Islet precursor cell (in vitro differentiated cells): ENCODE measurements at regions not wholly inside any gene's neighbourhood (a gene's known extent, or its start where the extent isn't known, plus 50 kb on each side); places are given as distances from the start of the nearest gene placed in this dataset.

Source experiments
- DNase-seq: peaks from one replicate; pipeline ENCODE4 v3.0.0-alpha.2; 2018

DNA sequence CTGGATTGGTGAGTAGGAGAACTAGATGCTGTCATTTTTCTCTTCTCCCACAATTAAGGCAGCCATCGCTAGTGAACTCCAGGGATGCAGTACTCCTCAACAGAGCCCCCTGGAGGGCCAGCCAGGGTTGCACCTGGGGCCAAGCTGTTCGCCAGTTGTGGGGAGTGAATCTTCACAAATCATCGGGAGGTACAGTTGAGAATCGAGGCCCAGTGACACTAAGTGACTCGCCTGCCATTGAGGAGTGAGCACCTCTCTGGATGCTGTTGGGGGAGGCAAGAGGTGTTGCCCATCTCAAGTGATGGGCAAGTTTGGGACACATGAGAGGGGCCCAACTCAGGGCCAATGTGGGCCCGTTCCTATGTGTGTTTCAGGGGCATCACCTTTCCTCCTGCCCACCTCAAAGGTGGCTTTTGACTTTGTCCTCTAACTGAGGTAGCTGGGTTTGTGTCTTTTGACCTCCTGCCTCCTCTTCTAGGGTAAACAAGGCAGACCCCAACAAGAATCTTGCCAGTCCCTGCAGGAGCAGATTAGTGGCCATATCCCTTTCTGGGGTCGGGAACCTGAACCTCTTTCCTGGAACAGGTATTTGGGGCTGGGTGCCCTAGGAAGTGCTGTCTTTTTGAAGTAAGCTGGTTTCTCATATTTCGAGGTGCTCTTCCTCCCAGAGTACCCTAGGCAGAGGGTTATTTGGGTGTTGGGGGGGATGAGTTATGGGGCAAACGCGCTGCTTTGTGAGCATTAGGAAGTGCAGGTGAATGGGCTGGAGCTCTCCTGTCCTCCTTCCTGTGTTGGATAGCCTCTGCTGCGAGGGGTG, 181.2 kb downstream of the MACROH2A1 start:
- DNase-seq: peak; percentile 54

DNA sequence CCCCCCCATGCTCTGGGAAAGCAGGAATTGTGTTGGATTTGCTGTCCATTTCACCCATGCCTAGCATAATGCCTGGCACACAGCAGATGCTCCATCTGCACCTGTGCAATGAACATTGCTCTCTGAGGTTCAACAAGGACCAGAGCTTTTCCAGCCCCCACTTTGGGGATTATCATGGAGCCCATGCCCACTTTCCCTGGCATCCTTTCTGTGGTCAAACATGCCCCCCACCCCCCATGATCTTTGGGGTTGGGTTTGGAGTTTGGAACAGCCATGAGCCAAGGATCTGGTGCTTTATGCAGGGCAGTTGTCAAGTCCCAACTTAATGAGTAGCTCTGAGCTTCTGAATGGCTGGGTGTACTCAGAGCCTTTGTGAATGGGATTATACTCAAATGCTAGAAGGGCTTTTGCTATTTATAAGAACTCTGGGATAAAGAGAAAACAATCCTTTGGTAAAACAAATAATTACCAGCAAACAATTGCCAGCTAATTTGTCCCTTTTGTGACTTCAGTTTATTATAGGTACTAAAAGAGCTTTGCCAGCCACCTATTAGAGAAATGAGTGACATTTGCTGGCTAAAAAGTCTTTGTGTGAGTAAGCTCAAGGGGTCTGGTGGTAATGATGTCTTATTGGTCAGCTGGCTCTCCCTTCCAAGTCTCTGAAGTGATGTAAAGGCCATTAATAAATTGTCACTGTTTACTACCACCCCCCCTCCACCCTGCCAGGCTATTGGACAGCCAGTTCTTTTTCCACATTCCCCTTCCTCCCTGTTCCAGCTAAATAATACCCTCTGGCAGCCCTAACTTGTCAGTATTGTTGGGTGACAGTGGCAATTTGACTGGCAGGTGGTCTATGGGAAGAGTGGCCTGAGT, 182.3 kb downstream of the MACROH2A1 start:
- peak; percentile 43 for DNase-seq

DNA sequence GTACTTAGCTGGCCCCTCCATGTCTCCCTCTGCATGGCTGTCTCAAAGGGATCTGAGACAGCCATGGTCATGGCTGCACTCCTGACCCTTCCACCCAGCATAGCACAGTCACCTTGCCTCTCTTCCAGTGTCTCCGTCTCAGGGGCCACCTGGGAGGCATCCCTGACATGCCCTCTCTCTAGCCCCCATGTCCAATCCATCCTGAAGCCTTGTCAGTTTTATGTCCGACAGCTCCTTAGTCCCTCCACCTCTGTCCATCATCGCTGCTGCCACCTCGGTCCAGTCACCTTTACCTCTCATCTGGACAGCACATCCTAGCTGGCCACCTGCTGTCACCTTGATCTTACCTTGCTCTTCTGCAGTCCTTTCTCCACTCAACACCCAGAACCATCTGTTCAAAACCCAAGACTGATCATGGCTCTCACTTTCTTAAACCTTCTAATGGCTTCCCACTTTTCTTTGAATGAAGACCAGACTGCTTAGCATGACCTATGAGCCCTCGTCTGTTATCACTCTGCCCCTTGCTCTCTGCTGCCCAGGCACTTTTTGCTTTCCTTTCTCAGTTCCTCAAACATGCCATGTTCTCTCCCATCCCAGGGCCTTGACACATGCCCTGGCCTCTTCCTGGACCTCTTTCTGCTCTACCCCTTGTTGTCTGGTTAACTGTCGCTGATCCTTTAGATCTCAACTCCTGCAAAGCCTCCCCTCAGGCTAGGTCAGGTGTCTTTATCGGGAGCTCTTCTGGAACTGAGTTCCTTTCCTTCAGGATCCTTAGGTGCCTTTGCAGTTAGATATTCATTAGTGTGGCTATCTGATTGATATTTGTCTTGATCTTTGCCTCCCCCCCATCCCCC, 181.8 kb upstream of the PITX1 start:
- DNase-seq: peak; percentile 40

DNA sequence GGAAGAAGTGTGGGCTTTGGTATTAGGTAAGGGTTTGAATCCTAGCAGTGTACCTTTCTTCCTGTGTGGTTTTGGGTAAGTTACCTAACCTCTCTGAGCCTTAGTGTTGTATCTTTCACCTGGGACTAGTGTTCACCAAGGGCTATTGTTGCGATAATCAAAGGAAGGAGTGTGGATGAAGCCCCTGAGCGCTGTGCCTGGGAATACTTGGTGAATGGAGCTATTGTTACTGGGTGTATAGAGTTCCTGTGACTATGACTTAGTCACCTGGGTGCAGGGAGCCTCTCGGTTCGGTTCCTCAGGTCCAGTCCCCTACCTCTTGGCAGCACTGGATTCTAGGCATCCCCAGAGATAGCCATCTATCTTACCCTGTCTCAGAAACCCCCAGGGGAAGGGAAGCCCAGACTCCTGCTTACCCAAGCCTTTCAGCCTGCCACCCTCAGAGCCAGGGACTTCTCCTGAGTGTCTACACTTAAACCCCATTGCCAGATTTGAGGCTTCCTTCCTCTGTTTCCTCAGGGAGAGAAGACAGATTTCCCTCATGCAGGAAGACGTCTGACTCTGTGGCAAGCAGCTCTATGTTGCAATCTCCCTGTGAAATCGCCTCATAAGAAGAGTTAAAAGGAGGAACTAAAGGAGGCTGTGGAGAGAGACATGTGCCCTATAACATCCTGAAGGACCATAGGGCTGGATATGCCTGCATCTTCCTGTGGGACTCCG, 181.0 kb upstream of the PITX1 start:
- DNase-seq: peak; percentile 53

DNA sequence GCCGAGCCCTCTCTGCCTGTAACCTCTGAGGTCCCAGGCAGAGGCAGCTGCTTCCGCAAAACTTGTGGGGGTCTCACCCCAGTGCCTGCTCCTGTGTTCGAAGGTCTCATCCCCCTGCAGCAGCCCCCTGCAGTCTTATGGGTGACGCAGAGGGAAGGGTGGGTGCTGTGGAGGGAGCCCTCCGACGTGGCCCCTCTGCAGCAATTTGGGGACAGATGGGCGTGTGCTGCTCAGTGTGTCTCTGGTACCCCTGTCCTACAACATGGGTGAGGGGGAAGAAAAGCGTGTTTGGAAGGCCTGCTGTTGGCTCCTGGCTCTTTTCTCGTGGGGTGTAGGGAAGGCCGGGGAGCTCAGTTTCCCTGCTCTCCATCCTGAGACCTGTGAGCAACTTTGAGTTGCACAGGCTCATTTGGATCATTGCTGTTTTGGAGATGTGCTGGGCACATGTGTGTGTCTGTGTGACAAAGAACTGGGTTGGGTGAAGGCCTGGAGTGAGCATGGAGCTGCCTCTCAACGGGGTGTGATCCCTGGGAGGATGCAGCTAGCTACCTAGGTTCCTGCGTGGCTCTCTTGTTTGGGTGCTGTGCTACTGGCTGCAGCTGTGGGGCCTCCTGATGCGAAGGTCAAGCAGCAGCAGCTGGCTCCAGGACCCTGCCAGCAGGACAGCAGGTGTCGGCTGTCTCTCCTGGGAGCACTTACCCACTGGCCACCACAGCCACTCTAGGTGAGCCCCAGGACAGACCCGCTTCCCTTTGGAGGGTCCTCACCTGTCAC, 179.6 kb upstream of the PITX1 start:
- DNase-seq: no peak

DNA sequence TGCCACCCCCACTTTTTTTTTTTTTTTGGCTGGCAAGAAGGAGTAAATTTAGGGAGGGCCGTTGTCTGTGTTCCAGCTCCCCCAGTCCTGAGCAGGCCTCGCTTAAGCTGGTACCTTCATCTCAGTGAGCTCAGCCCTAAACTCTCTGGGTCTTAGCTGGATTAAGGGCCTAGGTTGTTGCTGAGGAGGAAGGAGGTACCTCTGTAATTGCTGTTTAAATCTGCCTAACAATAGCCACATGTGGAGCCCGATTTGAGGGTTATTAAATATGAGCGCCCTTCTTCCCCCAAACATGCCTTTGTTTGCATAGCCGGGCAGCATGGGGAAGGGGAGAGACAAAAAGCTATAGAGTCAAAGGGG, 179.0 kb upstream of the PITX1 start:
- no peak for DNase-seq

DNA sequence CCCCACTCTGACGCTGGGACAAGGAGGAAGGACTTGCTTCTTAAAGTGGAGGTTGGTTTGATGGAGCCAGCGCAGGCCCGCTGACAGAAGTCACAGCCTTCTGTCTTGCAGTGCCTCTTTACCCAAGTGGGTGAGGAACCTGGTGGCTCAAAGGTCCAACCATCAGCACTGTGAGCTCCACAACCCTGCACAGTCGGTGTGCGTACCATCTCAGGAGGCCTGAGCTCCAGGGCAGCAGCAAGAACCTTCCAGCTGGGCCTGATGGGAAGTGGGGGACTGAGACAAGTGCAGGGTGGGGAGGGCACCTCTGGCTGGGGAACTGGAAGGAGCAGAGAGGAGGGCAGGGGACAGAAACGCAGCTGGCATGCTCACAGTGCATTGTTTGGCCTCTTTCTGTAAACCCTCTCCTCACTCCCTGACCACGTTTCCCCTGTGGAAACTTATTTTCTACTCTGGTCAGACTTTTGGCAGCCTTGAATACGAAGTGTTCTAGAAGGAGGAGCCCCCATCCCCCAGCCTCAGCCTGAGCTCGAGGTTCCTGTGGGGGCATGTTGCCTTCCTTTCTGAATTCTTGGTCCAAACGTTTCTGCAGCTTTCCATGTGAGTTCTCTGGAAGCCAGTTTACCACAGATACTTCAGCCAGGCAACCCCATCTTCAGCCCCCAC, 178.5 kb upstream of the PITX1 start:
- DNase-seq: peak; percentile 40

DNA sequence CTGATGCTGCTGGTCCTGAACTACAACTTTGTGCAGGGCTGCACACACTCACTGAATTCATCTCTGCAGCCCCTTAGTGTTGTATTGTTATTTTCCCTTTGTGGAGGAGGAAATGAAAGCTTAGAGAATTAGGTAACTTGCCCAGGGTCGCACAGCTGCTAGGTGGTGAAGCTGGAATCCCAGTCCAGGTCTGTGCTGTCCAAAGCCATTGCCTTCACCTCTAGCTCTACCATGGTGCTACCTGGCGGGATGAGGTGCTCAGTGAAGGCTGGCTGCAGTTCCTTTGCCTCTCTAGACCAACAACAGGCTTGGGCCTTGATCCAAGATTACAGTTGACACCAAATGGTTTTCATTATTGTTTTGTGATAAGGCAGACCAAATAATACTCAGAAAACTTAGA, 177.8 kb upstream of the PITX1 start:
- no peak for DNase-seq

DNA sequence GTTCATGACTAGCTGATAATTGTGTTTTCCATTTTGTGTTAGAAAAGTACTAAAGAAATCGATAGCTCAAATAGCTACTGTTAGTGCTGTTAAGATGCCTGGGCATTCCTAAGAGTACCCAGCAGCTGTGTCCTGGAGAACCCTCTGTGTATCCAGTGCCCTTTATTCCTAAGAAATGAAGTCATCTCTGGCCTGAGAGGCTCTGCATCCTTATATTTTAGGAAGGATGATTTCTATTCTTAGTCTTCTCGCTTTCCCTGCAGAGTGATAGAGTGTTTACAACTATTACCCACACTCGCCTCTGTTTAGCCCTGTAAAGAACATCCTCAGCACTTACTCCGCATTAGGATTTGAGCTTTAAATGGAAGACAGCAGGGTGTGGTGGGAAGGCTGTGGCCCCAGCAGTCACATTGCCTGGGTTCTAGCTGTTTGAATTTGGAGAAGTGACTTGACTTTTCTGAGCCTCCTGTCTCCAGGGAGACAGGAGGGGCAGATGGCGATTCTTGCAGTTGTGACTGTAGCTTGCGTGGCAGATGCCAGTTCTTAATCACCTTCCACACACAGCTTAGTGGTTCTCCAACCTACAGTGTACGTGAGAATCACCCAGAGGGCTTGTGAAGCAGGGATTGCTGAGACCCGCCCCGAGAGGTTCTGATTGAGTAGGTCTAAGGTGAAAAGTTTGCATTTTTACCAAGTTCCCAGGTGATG, 177.2 kb upstream of the PITX1 start:
- no peak for DNase-seq

DNA sequence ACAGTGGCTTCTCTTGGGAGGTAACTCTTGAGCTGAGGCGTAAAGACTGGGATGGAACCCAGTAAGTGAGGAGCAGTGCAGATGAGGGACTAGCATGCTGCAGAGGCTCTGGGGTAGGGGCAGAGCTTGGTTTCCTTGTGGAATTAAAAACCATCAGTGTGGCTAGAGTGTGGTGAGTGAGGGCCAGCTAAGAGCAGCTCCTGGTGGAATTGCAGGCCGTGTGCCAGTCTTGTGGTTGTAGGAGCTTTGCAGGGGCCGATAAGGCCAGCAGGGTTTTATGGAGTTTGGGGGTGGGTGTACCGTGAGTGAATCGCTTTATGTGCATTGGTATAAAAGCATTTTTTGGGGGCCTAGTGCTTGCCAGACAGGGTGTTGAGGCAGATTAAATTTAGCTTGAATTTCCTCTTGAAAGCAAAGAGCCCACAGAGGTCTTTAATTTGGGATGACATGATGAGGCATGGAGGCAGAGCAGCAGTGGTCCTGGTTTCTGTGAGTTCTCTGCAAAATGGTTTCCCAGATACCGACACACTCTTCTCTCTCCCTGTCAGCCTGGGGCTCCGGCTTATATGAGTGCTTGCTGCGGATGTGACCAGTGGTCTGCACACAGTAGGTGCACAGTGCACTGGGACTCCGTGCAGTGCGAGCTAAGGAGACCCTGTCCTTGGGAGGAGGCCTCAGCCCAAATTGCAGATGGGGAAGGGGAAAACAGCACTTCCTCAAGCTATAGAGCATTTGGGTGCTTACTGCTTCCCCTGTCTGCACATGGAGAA, 176.4 kb upstream of the PITX1 start:
- DNase-seq: no peak

DNA sequence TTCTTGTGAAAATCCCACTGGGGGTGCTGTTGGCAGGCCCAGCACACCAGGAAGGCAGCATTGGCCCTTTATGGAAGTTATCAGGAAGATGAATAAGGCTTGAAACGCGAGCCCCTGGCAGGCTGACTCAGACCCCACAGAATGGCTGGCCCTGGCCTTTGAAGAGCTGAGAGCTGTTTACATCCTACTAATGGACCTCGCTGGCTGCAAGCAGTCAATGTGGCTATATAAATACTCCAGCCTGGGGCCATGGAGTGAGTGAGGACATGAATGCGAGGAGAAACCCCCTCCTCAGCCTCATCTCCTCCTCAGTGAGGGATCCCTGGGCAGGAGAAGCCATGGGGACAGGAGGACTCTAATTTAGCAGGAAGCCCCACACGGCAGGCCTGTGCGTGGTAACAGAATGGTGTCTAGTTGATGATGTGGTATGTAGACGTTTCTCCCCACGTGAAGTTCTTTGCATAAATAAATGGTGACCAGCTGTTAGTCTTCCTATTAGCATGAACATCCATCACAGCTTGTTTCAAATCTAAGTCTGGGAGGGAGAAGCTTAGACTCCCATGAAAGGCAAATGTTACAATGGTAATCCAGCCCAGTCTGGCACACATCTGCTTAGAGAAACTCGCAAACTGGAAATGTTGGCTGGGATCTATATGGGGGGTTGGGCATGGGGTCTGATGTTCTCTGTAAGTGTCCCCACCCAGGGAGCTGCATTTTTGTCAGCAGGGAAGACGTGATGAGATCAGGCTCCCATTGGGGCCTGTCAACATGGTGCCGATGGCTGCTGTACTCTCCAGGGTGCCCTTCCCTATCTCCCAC, 175.1 kb upstream of the PITX1 start:
- peak; percentile 98 for DNase-seq

DNA sequence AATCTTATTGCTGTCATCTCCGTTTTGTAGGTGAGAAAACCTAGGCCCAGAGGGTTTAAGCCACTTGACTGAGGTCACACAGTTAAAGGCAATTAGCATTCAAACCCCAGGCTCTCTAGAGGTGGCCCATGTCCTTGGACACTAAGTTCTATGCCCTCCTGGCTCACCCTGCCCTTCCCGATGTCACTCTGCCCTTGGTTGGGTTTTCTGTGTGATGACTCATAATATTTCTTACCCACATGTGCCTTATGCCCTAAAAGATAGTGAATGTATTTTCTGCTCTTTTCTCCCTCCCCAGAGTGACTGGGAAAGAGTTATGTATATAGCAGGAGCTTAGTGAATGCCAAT, 174.5 kb upstream of the PITX1 start:
- no peak for DNase-seq

DNA sequence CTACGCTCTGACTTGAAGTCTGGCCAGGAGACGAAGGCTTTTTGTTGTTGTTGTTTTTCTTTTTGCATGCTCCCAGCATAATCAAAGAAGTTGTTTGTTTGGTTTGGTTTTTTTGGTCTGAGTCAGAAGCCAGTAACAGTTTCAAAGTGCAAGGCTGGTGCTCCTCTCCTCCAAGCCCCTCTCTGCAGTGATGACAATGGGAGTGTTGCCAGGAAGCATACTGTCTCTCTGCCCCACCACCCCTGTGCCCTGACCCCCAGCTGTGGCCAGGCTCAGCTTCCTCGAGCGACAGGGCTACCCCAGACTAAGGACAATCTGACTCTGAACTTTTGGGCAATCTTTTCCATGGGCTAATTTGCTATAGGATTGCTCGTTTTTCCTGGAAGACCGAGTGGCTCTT, 173.8 kb upstream of the PITX1 start:
- peak; percentile 51 for DNase-seq

DNA sequence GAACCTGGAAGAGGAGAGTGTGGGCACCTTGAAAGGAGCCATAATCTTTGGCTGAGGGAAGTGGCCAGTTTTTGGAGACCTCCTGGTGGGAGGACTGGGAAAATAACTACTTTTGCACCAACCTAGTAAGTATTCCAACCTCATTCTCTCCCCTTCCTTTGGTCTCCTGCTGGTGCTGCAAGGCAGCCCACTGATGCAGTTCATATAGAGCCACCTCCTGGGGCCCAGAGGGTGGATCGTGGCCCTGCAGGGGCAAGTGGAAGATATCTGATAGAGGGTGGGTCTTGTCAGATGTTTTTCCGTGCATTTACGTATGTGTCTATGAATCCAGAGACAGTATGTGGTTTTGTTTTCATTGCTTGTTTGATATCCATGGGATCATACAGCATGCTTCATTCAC, 172.8 kb upstream of the PITX1 start:
- no peak for DNase-seq

DNA sequence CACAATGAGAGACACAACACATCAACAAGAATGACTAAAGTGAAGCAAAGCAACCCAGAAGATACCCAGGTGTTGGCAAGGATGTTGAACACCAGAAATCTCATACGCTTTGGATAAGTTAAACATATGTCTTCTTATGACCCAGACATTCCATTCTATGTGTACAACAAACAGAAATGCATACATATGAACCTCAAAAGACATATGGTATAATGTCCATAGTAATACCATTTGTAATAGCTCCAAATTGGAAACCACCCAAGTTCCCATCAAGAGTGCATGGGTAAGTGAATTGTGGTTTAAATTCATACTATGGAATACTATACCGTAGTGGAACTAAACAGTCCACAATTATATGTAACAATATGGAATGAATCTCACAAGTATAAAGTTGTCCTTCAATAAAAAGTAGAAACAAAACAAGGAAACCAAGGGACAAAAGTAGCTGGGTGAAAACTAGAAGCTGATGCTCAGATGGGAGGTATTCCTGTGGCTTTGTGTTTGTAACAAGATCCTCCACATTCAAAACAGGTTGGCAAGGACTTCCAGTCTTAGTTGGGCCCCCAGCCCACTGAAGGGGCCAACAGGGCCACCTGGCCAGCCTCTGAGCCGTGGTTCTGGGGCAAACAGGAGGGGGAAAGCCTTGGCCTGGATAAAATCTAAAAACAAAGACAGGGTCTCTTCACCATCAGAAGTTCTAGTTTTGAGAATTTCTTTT, 171.8 kb upstream of the PITX1 start:
- no peak for DNase-seq

DNA sequence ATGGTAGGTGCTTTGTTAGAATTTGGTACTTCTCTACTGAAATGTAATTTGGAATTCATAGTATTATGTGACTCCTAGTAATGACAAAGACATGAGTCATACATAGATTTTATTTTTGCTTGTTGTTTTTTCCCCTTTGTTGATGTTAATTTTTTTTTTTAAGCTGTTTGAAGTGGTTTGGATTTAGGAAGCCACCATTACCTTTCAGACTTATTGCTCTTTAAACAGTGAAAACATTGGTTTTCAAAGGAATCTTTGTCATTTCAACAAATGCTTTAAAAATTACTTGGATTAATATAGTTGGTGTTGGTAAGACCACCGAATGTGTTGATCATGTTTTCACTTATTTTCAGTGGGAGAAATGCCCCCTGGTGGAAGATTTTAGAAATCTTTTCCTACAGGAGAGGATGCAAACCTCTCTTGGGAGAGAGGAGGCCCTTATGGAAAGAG, 170.1 kb upstream of the PITX1 start:
- DNase-seq: no peak

DNA sequence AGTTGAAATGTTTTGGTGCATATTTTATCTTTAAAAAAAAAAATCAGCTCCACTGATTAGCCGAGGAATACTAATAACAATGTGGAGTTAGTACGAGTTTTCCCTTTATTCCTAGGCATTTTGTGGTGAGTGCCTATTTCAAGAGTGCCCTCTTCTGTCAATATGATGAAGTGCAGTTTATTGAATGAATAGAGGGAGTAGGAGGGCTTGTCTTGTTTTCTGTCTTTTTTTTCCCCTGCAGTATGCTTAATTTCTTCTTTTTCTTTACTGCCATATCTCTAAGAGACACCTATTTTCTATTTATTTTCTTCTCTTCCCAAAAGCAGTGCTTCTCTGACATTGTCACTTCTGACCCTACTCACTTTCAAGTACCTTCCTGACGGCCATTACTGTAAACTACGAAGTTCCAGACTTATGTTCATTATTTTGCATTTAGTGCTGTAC, 169.6 kb upstream of the PITX1 start:
- DNase-seq: no peak

DNA sequence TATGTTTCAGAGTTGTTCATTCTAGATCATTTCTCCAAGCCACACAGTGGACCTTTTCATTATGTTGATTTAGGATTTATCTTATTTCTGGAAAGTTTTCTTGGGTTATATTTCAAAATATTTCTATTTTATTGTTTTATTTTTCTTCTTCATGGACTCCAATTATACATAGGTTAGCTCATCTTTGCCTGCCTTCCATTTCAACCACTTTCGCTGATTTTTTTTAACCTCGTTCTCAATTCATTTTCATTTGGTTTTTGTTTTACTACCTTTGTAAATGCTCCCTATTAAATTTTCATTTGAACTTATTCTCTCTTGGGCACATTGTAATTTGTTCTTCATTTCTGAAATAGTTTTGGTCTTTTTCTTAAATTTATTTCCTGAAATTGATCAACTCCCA, 169.0 kb upstream of the PITX1 start:
- DNase-seq: no peak
